Activated CD8-positive, alpha-beta memory T cell treated with anti-CD3 and anti-CD28 coated beads, Interleukin-2, amount 10 ng/mL, durations not matched to agents 7 days and 5 days (primary cell): ENCODE measurements at regions not wholly inside any gene's neighbourhood (a gene's known extent, or its start where the extent isn't known, plus 50 kb on each side); places are given as distances from the start of the nearest gene placed in this dataset.

Source experiments
- ATAC-seq: fragments of 150-1000 bp; cut with Tn5 transposase; one replicate; pipeline ENCODE4 v1.10.0; 2021; ENCODE audit warnings: moderate library complexity
- CTCF ChIA-PET: fragments of 350-600 bp; sonication (Branson Sonifier 250); formaldehyde crosslinking; loops from one replicate; lab custom pipeline; 2021; ENCODE audit warnings: antibody characterized with exemption; lab: Charles Lee
- DNase-seq: peaks from one replicate; pipeline ENCODE4 v3.0.0-alpha.2; 2020
- H3K27ac Mint-ChIP-seq: one replicate; pipeline ENCODE4 v1.8.0; 2021; ENCODE audit warnings: mild to moderate bottlenecking, mixed read lengths
- H3K27me3 Mint-ChIP-seq: one replicate; pipeline ENCODE4 v1.8.0; 2021; ENCODE audit warnings: mixed read lengths
- H3K36me3 Mint-ChIP-seq: one replicate; pipeline ENCODE4 v1.8.0; 2021; ENCODE audit warnings: mild to moderate bottlenecking, mixed read lengths
- H3K4me1 Mint-ChIP-seq: one replicate; pipeline ENCODE4 v1.8.0; 2021; ENCODE audit warnings: mixed read lengths
- H3K4me3 Mint-ChIP-seq: one replicate; pipeline ENCODE4 v1.8.0; 2021; ENCODE audit warnings: mild to moderate bottlenecking, moderate library complexity, mixed read lengths
- H3K9me3 Mint-ChIP-seq: one replicate; pipeline ENCODE4 v1.8.0; 2022; ENCODE audit warnings: low read depth, mixed read lengths

DNA sequence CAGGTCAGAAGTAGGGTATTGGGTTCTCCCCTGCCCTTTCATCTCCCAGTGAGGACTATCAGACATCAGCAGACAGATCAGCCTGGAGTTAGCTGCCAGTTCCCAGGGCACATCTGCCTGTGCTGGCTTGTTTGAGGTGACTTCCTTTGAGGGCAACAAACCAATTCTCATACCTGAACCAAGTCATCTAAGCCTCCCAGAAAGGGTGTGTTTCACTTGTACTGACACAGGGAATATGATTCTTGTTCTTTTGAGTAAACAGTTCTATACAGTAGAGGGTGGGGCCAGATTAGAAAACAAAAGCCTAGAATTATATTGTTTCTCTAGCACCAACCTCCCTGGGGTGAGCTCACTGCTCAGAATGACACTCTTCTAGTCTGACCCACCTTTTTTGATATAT, 591.9 kb downstream of the SLC4A3 start:
- no peak for ATAC-seq

DNA sequence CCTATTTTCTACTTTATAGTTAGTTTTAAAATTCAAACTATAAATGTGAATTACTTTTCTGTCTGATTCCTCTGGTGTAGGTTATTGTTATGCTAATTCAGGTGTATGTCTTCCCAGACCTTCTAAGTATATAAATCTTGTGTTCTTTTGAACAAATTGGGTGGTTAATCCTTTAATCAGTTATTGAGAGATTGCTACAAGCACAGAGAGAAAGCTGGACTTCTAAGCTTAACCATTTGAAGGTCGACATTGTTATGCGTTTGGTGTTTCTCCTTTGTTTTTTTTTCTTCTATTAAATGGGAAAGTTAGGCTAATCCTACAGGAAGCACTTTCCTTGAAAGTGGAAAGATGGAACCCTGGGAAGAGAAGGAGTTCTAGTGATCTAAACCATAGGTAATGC, 592.6 kb downstream of the SLC4A3 start:
- DNase-seq = no peak
- Mint-ChIP-seq H3K4me1 (no peaks in the 10 kb centered on the region), H3K27ac (no peak overlapping the region), H3K9me3 (no peaks in the 10 kb centered on the region), H3K4me3 (no peak overlapping the region), H3K27me3 (no peaks in the 10 kb centered on the region), H3K36me3 (no peaks in the 10 kb centered on the region)
- CTCF ChIA-PET = no interaction called here
- no peak for ATAC-seq

More for the DNA sequence above, 591.9 kb downstream of the SLC4A3 start:
- Mint-ChIP-seq H3K4me1 (no peaks in the 10 kb centered on the region), H3K36me3 (no peaks in the 10 kb centered on the region), H3K27me3 (no peaks in the 10 kb centered on the region), H3K9me3 (no peaks in the 10 kb centered on the region), H3K4me3 (no peak overlapping the region), H3K27ac (no peak overlapping the region)
- DNase-seq = no peak
- CTCF ChIA-PET = no interaction called here

DNA sequence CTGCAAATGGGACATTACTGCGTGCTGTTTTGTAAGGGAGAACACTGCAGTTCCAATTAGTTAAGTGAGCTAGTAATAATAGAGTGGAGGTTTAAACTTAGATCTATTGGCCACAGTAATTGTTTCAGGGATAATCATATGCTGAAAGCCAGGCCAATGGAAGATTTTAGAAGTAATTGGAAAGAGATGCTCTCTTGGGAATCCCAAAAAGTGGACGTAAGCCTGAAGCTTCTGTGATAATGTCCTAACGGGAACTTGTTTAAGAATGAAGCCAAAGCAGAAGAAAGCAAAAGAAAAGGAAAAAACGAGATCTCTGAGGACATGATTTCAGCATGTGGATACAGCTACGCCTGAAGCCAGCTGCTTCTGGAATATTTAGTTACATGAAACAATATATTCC, 594.6 kb downstream of the SLC4A3 start:
- CTCF ChIA-PET = no interaction called here

GRCh38 chr2:220224691-220225543, 597.5 kb downstream of the SLC4A3 start:
- Mint-ChIP-seq H3K4me1 (no peaks in the 10 kb centered on the region), H3K9me3 (peaks cover under 1% of the 10 kb centered on the region), H3K27me3 (no peaks in the 10 kb centered on the region), H3K36me3 (no peaks in the 10 kb centered on the region), H3K27ac (no peak overlapping the region), H3K4me3 (no peak overlapping the region)
- no peak for DNase-seq
- CTCF ChIA-PET = no interaction called here
- ATAC-seq = no peak

More for the DNA sequence above, 594.6 kb downstream of the SLC4A3 start:
- Mint-ChIP-seq H3K36me3 (no peaks in the 10 kb centered on the region), H3K4me3 (no peak overlapping the region), H3K27ac (no peak overlapping the region), H3K4me1 (no peaks in the 10 kb centered on the region), H3K9me3 (no peaks in the 10 kb centered on the region), H3K27me3 (no peaks in the 10 kb centered on the region)
- DNase-seq (no peak), ATAC-seq (no peak)

- CTCF ChIA-PET = no interaction called here
- H3K9me3 Mint-ChIP-seq = peaks cover 2% of the 10 kb centered on the region
Observed at GRCh38 chr2:220226076-220226475, 598.6 kb downstream of the SLC4A3 start.

GRCh38 chr2:220226546-220226945, 599.1 kb downstream of the SLC4A3 start:
- CTCF ChIA-PET = no interaction called here
- ATAC-seq (no peak), DNase-seq (no peak)
- H3K27me3 Mint-ChIP-seq = no peaks in the 10 kb centered on the region
- H3K27ac Mint-ChIP-seq = no peak overlapping the region
- H3K36me3 Mint-ChIP-seq = no peaks in the 10 kb centered on the region
- H3K4me3 Mint-ChIP-seq = no peak overlapping the region
- H3K4me1 Mint-ChIP-seq = no peaks in the 10 kb centered on the region
- peaks cover 2% of the 10 kb centered on the region for H3K9me3 Mint-ChIP-seq

More at GRCh38 chr2:220226076-220226475, 598.6 kb downstream of the SLC4A3 start:
- no peak for DNase-seq
- no peak overlapping the region for H3K27ac Mint-ChIP-seq
- H3K4me3 Mint-ChIP-seq = no peak overlapping the region
- ATAC-seq = no peak
- H3K36me3 Mint-ChIP-seq = no peaks in the 10 kb centered on the region
- no peaks in the 10 kb centered on the region for H3K4me1 Mint-ChIP-seq
- H3K27me3 Mint-ChIP-seq = no peaks in the 10 kb centered on the region

DNA sequence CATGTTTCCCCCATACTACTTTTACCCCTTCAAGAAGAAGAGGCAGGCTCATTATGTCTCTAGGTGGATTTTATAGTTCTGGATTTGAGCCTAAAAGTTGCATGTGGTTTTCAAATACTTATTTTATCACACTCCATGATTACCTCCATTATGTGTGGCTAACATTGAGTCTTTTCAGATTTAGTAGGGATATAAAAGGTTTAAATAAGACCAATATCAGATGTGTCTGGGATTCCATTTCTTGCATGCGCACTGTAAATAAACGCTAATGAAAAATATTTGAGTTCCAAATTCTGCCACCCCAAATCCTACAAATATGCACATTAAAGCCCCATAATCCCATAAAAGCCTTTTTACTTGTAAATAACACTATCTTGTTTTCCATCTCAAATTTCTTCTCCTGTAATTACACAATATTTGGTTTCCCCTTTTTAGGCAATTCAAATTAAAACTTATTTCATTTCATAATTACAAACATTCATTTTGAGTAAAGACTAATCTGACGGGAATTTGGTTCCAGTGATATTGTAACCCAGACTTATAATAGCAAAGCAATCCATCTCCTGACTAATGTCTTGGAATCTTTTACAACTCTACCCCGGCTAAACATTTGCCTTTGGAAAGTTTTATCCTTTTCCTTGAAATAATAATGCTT, 600.0 kb downstream of the SLC4A3 start:
- Mint-ChIP-seq H3K36me3 (no peaks in the 10 kb centered on the region), H3K27ac (no peak overlapping the region), H3K9me3 (peaks cover 2% of the 10 kb centered on the region), H3K4me3 (no peak overlapping the region), H3K27me3 (no peaks in the 10 kb centered on the region), H3K4me1 (no peaks in the 10 kb centered on the region)
- CTCF ChIA-PET = no interaction called here
- DNase-seq = no peak
- no peak for ATAC-seq

DNA sequence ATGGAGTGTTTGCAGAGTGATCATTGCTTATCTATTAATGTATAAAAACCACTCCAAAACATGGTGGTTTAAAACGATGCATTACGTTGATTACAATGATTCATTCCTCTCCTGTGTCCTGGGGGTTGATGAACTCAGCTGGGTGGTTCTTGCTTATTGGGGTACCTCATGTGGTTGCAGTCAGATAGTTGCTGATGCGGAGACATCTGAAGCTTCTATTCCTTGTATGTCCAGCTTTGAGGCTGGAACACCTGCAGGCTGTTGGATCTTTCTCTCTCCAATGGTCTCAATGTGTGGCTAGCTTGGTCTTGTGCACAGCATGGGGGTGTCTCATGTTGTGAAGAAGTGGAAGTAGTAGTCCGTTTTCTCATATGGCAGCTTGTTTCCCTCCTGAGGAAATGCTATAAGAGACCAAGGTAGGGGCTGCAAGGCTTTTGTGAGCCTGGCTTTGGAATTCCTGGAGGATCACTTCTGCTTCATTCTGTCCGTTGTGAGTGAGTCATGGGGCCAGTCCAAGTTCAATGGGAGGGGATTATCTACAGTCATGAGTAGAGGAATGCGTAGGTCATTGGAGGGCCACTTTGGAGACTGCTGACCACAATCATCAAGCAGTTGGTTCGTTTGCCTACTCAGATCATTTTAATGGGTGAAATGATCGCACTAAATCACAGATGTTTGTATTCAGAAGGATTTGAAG, 601.0 kb downstream of the SLC4A3 start:
- Mint-ChIP-seq H3K4me3 (no peak overlapping the region), H3K27me3 (no peaks in the 10 kb centered on the region), H3K36me3 (no peaks in the 10 kb centered on the region), H3K4me1 (no peaks in the 10 kb centered on the region), H3K27ac (no peak overlapping the region), H3K9me3 (peaks cover 2% of the 10 kb centered on the region)
- ATAC-seq (no peak), DNase-seq (no peak)
- CTCF ChIA-PET = no interaction called here

DNA sequence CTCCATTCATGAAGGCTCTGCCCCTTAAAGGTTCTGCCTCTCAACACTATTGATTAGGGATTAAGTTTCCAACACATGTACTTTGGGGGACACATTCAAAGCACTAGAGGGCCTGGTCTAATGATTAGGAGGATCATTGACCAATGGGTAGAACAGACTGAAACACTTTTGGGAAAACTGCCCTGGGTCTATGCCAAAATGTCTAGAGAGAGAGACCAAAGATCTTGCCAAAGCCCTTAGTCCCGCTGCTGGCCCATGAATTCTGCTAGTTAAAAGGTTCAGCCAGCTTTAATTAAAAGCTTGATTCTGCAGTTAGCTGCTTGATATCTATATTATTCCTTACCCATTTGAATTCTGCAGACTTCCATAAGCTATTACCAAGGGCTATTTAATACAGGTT, 613.2 kb downstream of the SLC4A3 start:
- ATAC-seq (no peak), DNase-seq (no peak)
- H3K27me3 Mint-ChIP-seq = no peaks in the 10 kb centered on the region
- CTCF ChIA-PET = no interaction called here
- no peak overlapping the region for H3K4me3 Mint-ChIP-seq
- no peaks in the 10 kb centered on the region for H3K4me1 Mint-ChIP-seq
- no peaks in the 10 kb centered on the region for H3K9me3 Mint-ChIP-seq
- H3K36me3 Mint-ChIP-seq = no peaks in the 10 kb centered on the region
- H3K27ac Mint-ChIP-seq = no peak overlapping the region

- no peaks in the 10 kb centered on the region for H3K36me3 Mint-ChIP-seq
Observed at GRCh38 chr2:220241423-220241822, 614.0 kb downstream of the SLC4A3 start.

GRCh38 chr2:220243571-220243970, 616.1 kb downstream of the SLC4A3 start:
- Mint-ChIP-seq H3K4me3 (no peak overlapping the region), H3K27ac (no peak overlapping the region), H3K27me3 (no peaks in the 10 kb centered on the region), H3K4me1 (no peaks in the 10 kb centered on the region), H3K36me3 (no peaks in the 10 kb centered on the region), H3K9me3 (no peaks in the 10 kb centered on the region)
- CTCF ChIA-PET = no interaction called here
- DNase-seq (no peak), ATAC-seq (no peak)

More at GRCh38 chr2:220241423-220241822, 614.0 kb downstream of the SLC4A3 start:
- Mint-ChIP-seq H3K4me3 (no peak overlapping the region), H3K27ac (no peak overlapping the region), H3K9me3 (no peaks in the 10 kb centered on the region), H3K27me3 (no peaks in the 10 kb centered on the region), H3K4me1 (no peaks in the 10 kb centered on the region)
- ATAC-seq = no peak
- DNase-seq = no peak
- CTCF ChIA-PET = no interaction called here

DNA sequence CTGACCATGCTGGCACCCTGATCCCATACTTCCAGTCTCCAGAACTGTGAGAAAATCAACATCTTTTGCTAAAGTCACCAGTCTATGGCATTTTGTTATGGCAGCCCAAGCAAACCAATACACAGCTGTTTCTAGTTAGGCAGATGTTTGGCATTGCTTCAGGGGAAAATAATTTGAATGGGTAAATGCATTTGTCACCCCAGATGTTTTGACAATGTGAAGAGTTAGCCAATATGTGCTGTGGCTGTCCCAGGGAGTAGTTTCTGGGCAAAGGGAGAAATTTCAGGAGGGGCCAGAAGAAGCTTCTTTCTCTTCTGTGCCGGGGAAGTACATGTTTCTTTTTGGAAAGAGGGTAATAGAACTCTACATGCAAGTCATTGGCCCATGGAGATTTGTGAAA, 619.0 kb downstream of the SLC4A3 start:
- Mint-ChIP-seq H3K27ac (no peak overlapping the region), H3K4me3 (no peak overlapping the region), H3K9me3 (no peaks in the 10 kb centered on the region), H3K36me3 (no peaks in the 10 kb centered on the region), H3K4me1 (no peaks in the 10 kb centered on the region), H3K27me3 (no peaks in the 10 kb centered on the region)
- CTCF ChIA-PET = no interaction called here
- ATAC-seq = no peak
- DNase-seq = no peak

DNA sequence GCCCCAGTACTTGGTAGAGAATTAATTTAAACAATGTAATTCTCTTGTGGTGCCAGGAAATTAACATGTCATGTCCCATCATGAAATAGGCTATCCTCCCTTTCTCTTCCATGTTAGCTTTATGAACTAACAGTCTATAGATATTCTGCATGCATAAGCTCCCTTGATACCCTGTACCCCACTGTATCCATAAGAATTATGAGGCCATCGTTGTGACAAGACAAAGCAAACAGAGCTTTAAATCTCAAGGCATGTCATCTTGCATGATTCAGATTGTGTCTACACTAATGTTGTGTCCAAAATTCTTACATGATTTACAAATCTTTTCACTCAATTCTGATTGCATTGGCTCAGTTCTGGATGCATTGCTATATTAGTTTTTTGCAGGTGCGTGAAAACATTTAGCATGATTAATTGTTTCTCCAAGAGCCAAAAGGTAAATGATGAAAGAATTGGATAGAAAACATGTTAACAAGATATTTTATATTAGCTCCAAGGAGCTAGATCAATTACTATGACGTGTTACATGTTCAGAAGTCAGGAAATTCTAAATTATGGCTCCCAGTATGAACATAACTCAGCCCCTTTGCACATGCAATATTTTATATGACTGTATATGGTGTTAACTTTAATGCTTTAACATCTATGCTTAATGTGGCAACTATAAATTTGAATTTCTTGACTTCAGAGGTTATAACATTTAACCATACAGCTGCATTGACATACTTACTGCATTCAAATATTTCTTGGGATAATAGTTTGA, 620.3 kb downstream of the SLC4A3 start:
- Mint-ChIP-seq H3K27ac (no peak overlapping the region), H3K4me1 (no peaks in the 10 kb centered on the region), H3K27me3 (no peaks in the 10 kb centered on the region), H3K4me3 (no peak overlapping the region), H3K9me3 (no peaks in the 10 kb centered on the region), H3K36me3 (no peaks in the 10 kb centered on the region)
- ATAC-seq = no peak
- CTCF ChIA-PET = no interaction called here
- no peak for DNase-seq
